ENCODE measurements at regions not wholly inside any gene's neighbourhood (a gene's known extent, or its start where the extent isn't known, plus 50 kb on each side); places are given as distances from the start of the nearest gene placed in this dataset.

DNA sequence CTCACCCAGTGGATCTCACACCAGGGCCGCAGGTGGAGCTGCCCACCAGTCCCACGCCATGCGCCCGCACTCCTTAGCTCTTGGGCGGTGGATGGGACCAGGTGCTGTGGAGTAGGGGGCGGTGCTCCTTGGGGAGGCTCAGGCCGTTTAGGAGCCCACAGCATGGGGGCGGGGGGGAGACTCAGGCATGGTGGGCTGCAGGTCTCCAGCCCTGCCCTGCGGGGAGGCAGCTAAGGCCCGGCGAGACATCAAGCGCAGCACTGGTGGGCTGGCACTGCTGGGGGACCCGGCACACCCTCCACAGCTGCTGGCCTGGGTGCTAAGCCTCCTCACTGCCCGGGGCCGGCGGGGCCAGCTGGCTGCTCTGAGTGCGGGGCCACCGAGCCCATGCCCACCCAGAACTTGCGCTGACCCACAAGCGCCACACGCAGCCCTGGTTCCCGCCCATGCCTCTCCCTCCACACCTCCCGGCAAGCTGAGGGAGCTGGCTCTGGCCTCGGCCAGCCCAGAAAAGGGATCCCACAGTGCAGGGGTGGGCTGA lies 312.9 kb upstream of the GIMD1 start:
- DNase-seq (ENCODE audit: low read depth, low spot score): no peak
- Histone ChIP-seq H3K4me1 (ENCODE audit: insufficient read depth, insufficient read length) (no peaks in the 10 kb centered on the region), H3K9ac (ENCODE audit: insufficient read length, low read depth) (no peak overlapping the region), H3K36me3 (ENCODE audit: insufficient read depth, insufficient read length, low read length) (no peaks in the 10 kb centered on the region), H3K4me3 (ENCODE audit: insufficient read length, low read depth) (no peak overlapping the region), H3K9me3 (ENCODE audit: insufficient read depth, low read length) (no peaks in the 10 kb centered on the region), H3K27me3 (ENCODE audit: insufficient read depth, insufficient read length) (no peaks in the 10 kb centered on the region)
- no peak for TF ChIP-seq SUZ12 (IDR thresholded peaks at IDR 0.05; ENCODE audit: extremely low read depth, insufficient read depth, insufficient read length)
- no peak for TF ChIP-seq YY1 (IDR thresholded peaks at IDR 0.05; ENCODE audit: insufficient read depth, insufficient read length)

DNA sequence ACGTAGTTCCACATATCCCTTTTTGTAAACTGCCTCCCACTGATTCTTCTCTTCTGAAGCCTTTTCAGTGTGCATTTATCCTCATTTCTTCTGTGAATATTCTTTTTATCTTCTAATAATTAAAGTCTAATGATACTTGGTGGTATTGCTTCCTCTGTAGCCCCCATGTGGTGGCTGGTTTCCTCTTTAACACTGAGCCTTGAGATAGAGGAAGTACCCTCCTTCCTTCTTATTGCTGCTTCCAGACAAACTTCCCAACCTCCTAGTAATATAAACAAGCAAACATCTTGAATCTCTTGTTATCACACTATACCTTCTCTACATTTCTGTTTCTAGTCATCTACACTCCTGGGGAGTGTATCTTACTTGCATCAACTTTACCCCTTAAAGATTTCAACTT lies 310.5 kb upstream of the GIMD1 start:
- no peak overlapping the region for H3K4me3 ChIP-seq (ENCODE audit: insufficient read length, low read depth)
- TF ChIP-seq ZNF274 (IDR thresholded peaks at IDR 0.05; ENCODE audit: low read depth, low read length) (no peak), SUZ12 (IDR thresholded peaks at IDR 0.05; ENCODE audit: extremely low read depth, insufficient read depth, insufficient read length) (no peak), YY1 (IDR thresholded peaks at IDR 0.05; ENCODE audit: insufficient read depth, insufficient read length) (no peak)

GRCh38 chr4:106677213-106677612 lies 308.6 kb upstream of the GIMD1 start:
- Histone ChIP-seq H3K27me3 (ENCODE audit: insufficient read depth, insufficient read length) (no peaks in the 10 kb centered on the region), H3K9me3 (ENCODE audit: insufficient read depth, low read length) (no peaks in the 10 kb centered on the region), H3K36me3 (ENCODE audit: insufficient read depth, insufficient read length, low read length) (no peaks in the 10 kb centered on the region), H3K4me3 (ENCODE audit: insufficient read length, low read depth) (no peak overlapping the region), H3K9ac (ENCODE audit: insufficient read length, low read depth) (no peak overlapping the region), H3K4me1 (ENCODE audit: insufficient read depth, insufficient read length) (no peaks in the 10 kb centered on the region)
- TF ChIP-seq YY1 (IDR thresholded peaks at IDR 0.05; ENCODE audit: insufficient read depth, insufficient read length): no peak
- no peak for TF ChIP-seq ZNF274 (IDR thresholded peaks at IDR 0.05; ENCODE audit: low read depth, low read length)
- no peak for TF ChIP-seq SUZ12 (IDR thresholded peaks at IDR 0.05; ENCODE audit: extremely low read depth, insufficient read depth, insufficient read length)
- no peak for DNase-seq (ENCODE audit: low read depth, low spot score)

More for the DNA sequence above, 310.5 kb upstream of the GIMD1 start:
- H3K9ac ChIP-seq (ENCODE audit: insufficient read length, low read depth): no peak overlapping the region
- H3K36me3 ChIP-seq (ENCODE audit: insufficient read depth, insufficient read length, low read length): no peaks in the 10 kb centered on the region
- DNase-seq (ENCODE audit: low read depth, low spot score): no peak
- no peaks in the 10 kb centered on the region for H3K4me1 ChIP-seq (ENCODE audit: insufficient read depth, insufficient read length)
- no peaks in the 10 kb centered on the region for H3K27me3 ChIP-seq (ENCODE audit: insufficient read depth, insufficient read length)
- no peaks in the 10 kb centered on the region for H3K9me3 ChIP-seq (ENCODE audit: insufficient read depth, low read length)

GRCh38 chr4:106676173-106676921 lies 307.8 kb upstream of the GIMD1 start:
- no peak overlapping the region for H3K4me3 ChIP-seq (ENCODE audit: insufficient read length, low read depth)
- H3K27me3 ChIP-seq (ENCODE audit: insufficient read depth, insufficient read length): no peaks in the 10 kb centered on the region
- H3K9me3 ChIP-seq (ENCODE audit: insufficient read depth, low read length): no peaks in the 10 kb centered on the region
- no peak for DNase-seq (ENCODE audit: low read depth, low spot score)
- H3K4me1 ChIP-seq (ENCODE audit: insufficient read depth, insufficient read length): no peaks in the 10 kb centered on the region
- TF ChIP-seq ZNF274 (IDR thresholded peaks at IDR 0.05; ENCODE audit: low read depth, low read length): no peak
- H3K9ac ChIP-seq (ENCODE audit: insufficient read length, low read depth): no peak overlapping the region
- no peaks in the 10 kb centered on the region for H3K36me3 ChIP-seq (ENCODE audit: insufficient read depth, insufficient read length, low read length)

DNA sequence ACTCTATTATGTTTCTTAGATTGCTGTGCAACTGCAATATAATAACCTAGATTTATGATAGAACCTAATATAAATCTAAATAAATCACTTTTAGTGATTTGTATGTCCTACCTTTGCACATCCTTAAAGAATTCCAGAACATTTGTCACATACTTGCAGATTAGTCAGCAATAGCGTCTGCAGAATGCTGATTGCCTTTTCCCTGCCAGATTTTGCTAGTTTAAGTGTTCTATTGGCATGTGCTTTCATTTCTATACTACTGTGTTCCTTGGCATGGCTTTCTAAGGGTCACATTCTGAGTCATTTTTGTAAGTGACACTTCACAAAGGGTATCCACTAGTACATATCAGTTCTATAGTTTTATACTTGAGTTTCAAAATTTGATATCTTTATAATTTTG lies 303.1 kb upstream of the GIMD1 start:
- Histone ChIP-seq H3K4me1 (ENCODE audit: insufficient read depth, insufficient read length) (no peaks in the 10 kb centered on the region), H3K9me3 (ENCODE audit: insufficient read depth, low read length) (no peaks in the 10 kb centered on the region), H3K27me3 (ENCODE audit: insufficient read depth, insufficient read length) (no peaks in the 10 kb centered on the region), H3K36me3 (ENCODE audit: insufficient read depth, insufficient read length, low read length) (no peaks in the 10 kb centered on the region), H3K4me3 (ENCODE audit: insufficient read length, low read depth) (no peak overlapping the region), H3K9ac (ENCODE audit: insufficient read length, low read depth) (no peak overlapping the region)
- DNase-seq (ENCODE audit: low read depth, low spot score): no peak
- TF ChIP-seq SUZ12 (IDR thresholded peaks at IDR 0.05; ENCODE audit: extremely low read depth, insufficient read depth, insufficient read length) (no peak), YY1 (IDR thresholded peaks at IDR 0.05; ENCODE audit: insufficient read depth, insufficient read length) (no peak)

DNA sequence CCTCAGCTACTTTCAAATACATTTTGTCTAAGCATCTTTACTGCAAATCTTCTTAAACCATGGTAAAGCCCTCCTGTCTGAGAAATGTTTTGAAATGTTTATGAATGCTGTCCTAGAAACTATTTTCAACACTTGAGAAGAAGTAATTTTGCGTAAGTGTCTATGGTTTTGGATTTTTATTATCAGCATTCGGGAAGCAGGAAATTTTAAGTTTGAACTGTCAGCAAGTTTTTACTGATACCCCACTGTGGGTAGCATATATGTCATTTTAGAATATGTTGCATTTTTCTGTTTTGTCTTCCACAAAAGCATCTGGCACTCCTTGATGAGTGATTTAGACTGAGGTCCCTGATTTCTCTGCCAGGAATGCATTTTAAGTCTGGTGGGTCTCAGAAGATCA lies 302.4 kb upstream of the GIMD1 start:
- Histone ChIP-seq H3K4me3 (ENCODE audit: insufficient read length, low read depth) (no peak overlapping the region), H3K36me3 (ENCODE audit: insufficient read depth, insufficient read length, low read length) (no peaks in the 10 kb centered on the region), H3K9ac (ENCODE audit: insufficient read length, low read depth) (no peak overlapping the region), H3K4me1 (ENCODE audit: insufficient read depth, insufficient read length) (no peaks in the 10 kb centered on the region), H3K27me3 (ENCODE audit: insufficient read depth, insufficient read length) (no peaks in the 10 kb centered on the region), H3K9me3 (ENCODE audit: insufficient read depth, low read length) (no peaks in the 10 kb centered on the region)
- DNase-seq (ENCODE audit: low read depth, low spot score): no peak
- TF ChIP-seq SUZ12 (IDR thresholded peaks at IDR 0.05; ENCODE audit: extremely low read depth, insufficient read depth, insufficient read length): no peak

DNA sequence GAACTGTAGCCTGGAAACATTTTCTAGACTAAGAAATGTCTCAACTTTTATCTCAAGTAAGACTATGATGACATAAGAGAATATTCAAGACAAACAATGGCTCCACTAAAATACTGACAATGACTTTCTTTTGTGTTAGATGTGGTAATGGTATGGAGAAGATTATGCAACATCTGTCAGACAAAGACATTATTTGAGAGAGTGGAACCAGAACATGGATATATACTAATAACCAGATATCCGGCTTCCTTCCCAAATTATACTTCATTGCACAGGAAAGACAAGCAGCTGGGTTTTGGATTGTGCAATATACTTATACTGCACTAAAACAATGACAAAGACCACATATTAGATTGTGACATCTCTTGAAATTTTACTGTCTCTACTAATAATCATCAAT lies 290.8 kb upstream of the GIMD1 start:
- Histone ChIP-seq H3K4me1 (ENCODE audit: insufficient read depth, insufficient read length) (no peaks in the 10 kb centered on the region), H3K9me3 (ENCODE audit: insufficient read depth, low read length) (no peaks in the 10 kb centered on the region), H3K27me3 (ENCODE audit: insufficient read depth, insufficient read length) (no peaks in the 10 kb centered on the region), H3K9ac (ENCODE audit: insufficient read length, low read depth) (no peak overlapping the region), H3K4me3 (ENCODE audit: insufficient read length, low read depth) (no peak overlapping the region), H3K36me3 (ENCODE audit: insufficient read depth, insufficient read length, low read length) (no peaks in the 10 kb centered on the region)
- TF ChIP-seq ZNF274 (IDR thresholded peaks at IDR 0.05; ENCODE audit: low read depth, low read length) (no peak), SUZ12 (IDR thresholded peaks at IDR 0.05; ENCODE audit: extremely low read depth, insufficient read depth, insufficient read length) (no peak), YY1 (IDR thresholded peaks at IDR 0.05; ENCODE audit: insufficient read depth, insufficient read length) (no peak)
- DNase-seq (ENCODE audit: low read depth, low spot score): no peak
